IMR-90 (cell line): ENCODE measurements at regions not wholly inside any gene's neighbourhood (a gene's known extent, or its start where the extent isn't known, plus 50 kb on each side); places are given as distances from the start of the nearest gene placed in this dataset.

Experiments
- BHLHE40 ChIP-seq: fragments of 150-350 bp; IDR thresholded peaks from 2 replicates; pipeline ENCODE4 v1.6.1; 2016; ENCODE audit warnings: mild to moderate bottlenecking, low read depth, low read length
- CHD1 ChIP-seq: IDR thresholded peaks from 2 replicates; pipeline ENCODE4 v1.6.1; 2012; ENCODE audit warnings: low read depth, low read length, improper control_type of control experiment
- CTCF ChIP-seq: conservative IDR thresholded peaks from 2 replicates; pipeline ENCODE4 v1.5.1; 2012; ENCODE audit warnings: mild to moderate bottlenecking, low read depth, low read length, improper control_type of control experiment
- ELK1 ChIP-seq: fragments of 150-350 bp; IDR thresholded peaks from 2 replicates; pipeline ENCODE4 v1.6.1; 2016; ENCODE audit warnings: low read depth, mild to moderate bottlenecking, low read length, moderate library complexity, borderline replicate concordance
- FOS ChIP-seq: fragments of 150-350 bp; IDR thresholded peaks from 2 replicates; pipeline ENCODE4 v1.6.1; 2016; ENCODE audit warnings: low read depth, low read length
- MXI1 ChIP-seq: IDR thresholded peaks from 2 replicates; pipeline ENCODE4 v1.6.1; 2012; ENCODE audit warnings: low read depth, mild to moderate bottlenecking, low read length, moderate library complexity, borderline replicate concordance
- POLR2A ChIP-seq: IDR thresholded peaks from 2 replicates; pipeline ENCODE4 v1.6.1; 2012; ENCODE audit warnings: mild to moderate bottlenecking, low read depth, low read length
- RFX5 ChIP-seq: IDR thresholded peaks from 2 replicates; pipeline ENCODE4 v1.8.0; 2012; ENCODE audit warnings: low read depth, mild to moderate bottlenecking, low read length, moderate library complexity
- TF ChIP-seq, protein P1 (sequence below): fragments of 150-350 bp; IDR thresholded peaks from 2 replicates; pipeline ENCODE4 v1.6.1; 2017; ENCODE audit warnings: mild to moderate bottlenecking, antibody characterized with exemption, low read length, low read depth

GRCh38 chr21:28252928-28253327 is 739.7 kb downstream of the LTN1 start:
- TF ChIP-seq POLR2A (no peak), CTCF (no peak), FOS (no peak), MXI1 (no peak), RFX5 (no peak), BHLHE40 (no peak), ELK1 (no peak), CHD1 (no peak)
- TF ChIP-seq, protein P1, sequence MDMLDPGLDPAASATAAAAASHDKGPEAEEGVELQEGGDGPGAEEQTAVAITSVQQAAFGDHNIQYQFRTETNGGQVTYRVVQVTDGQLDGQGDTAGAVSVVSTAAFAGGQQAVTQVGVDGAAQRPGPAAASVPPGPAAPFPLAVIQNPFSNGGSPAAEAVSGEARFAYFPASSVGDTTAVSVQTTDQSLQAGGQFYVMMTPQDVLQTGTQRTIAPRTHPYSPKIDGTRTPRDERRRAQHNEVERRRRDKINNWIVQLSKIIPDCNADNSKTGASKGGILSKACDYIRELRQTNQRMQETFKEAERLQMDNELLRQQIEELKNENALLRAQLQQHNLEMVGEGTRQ, result no peak
